ENCODE measurements at regions not wholly inside any gene's neighbourhood (a gene's known extent, or its start where the extent isn't known, plus 50 kb on each side); places are given as distances from the start of the nearest gene placed in this dataset.
"Not testable (repeated sequence)": the region's sequence is repeated elsewhere in the genome, so short reads cannot be mapped to it uniquely, and the experiment has no call there.

- H3K27me3 ChIP-seq (ENCODE audit: control insufficient read depth, insufficient read depth, low read length); H3K9me3 ChIP-seq (ENCODE audit: control insufficient read depth in 2 of 3, insufficient read depth in 1 of 3, low read length in 3 of 3); H3K36me3 ChIP-seq (ENCODE audit: control insufficient read depth in 2 of 3, insufficient read depth in 3 of 3, low read length in 3 of 3); H3K4me3 ChIP-seq (ENCODE audit: low read length in 3 of 3); H3K27ac ChIP-seq (ENCODE audit: low read depth in 2 of 2, low read length in 2 of 2); H3K4me1 ChIP-seq (ENCODE audit: control insufficient read depth in 2 of 3, insufficient read depth in 2 of 3, low read depth in 1 of 3, low read length in 3 of 3); H3K9ac ChIP-seq (ENCODE audit: low read length in 3 of 3); DNase-seq; FAIRE-seq; intact Hi-C loops (cut with DNase I): not testable (repeated sequence)
These were observed 135.1 kb upstream of the VOPP1 start for GRCh38 chr7:55707410-55707809.

GRCh38 chr7:55706451-55707195 is 134.3 kb upstream of the VOPP1 start:
- intact Hi-C loops (cut with DNase I); FAIRE-seq: not testable (repeated sequence)

GRCh38 chr7:55705728-55706450 is 133.6 kb upstream of the VOPP1 start:
- FAIRE-seq; DNase-seq; H3K9me3 ChIP-seq (ENCODE audit: control insufficient read depth in 2 of 3, insufficient read depth in 1 of 3, low read length in 3 of 3); H3K36me3 ChIP-seq (ENCODE audit: control insufficient read depth in 2 of 3, insufficient read depth in 3 of 3, low read length in 3 of 3); H3K4me1 ChIP-seq (ENCODE audit: control insufficient read depth in 2 of 3, insufficient read depth in 2 of 3, low read depth in 1 of 3, low read length in 3 of 3); intact Hi-C loops (cut with DNase I); H3K4me3 ChIP-seq (ENCODE audit: low read length in 3 of 3); H3K27me3 ChIP-seq (ENCODE audit: control insufficient read depth, insufficient read depth, low read length); H3K27ac ChIP-seq (ENCODE audit: low read depth in 2 of 2, low read length in 2 of 2); H3K9ac ChIP-seq (ENCODE audit: low read length in 3 of 3): not testable (repeated sequence)

More at GRCh38 chr7:55706451-55707195, 134.3 kb upstream of the VOPP1 start:
- not testable (repeated sequence) for H3K27ac ChIP-seq (ENCODE audit: low read depth in 2 of 2, low read length in 2 of 2); H3K9ac ChIP-seq (ENCODE audit: low read length in 3 of 3); H3K27me3 ChIP-seq (ENCODE audit: control insufficient read depth, insufficient read depth, low read length); H3K4me1 ChIP-seq (ENCODE audit: control insufficient read depth in 2 of 3, insufficient read depth in 2 of 3, low read depth in 1 of 3, low read length in 3 of 3); DNase-seq; H3K36me3 ChIP-seq (ENCODE audit: control insufficient read depth in 2 of 3, insufficient read depth in 3 of 3, low read length in 3 of 3); H3K4me3 ChIP-seq (ENCODE audit: low read length in 3 of 3); H3K9me3 ChIP-seq (ENCODE audit: control insufficient read depth in 2 of 3, insufficient read depth in 1 of 3, low read length in 3 of 3)

- intact Hi-C loops (cut with DNase I); H3K9me3 ChIP-seq (ENCODE audit: control insufficient read depth in 2 of 3, insufficient read depth in 1 of 3, low read length in 3 of 3); DNase-seq; H3K4me1 ChIP-seq (ENCODE audit: control insufficient read depth in 2 of 3, insufficient read depth in 2 of 3, low read depth in 1 of 3, low read length in 3 of 3); H3K9ac ChIP-seq (ENCODE audit: low read length in 3 of 3); FAIRE-seq; H3K4me3 ChIP-seq (ENCODE audit: low read length in 3 of 3); H3K27me3 ChIP-seq (ENCODE audit: control insufficient read depth, insufficient read depth, low read length); H3K36me3 ChIP-seq (ENCODE audit: control insufficient read depth in 2 of 3, insufficient read depth in 3 of 3, low read length in 3 of 3); H3K27ac ChIP-seq (ENCODE audit: low read depth in 2 of 2, low read length in 2 of 2): not testable (repeated sequence)
These were observed 130.5 kb upstream of the VOPP1 start for GRCh38 chr7:55702831-55703230.

- H3K27ac ChIP-seq (ENCODE audit: low read depth in 2 of 2, low read length in 2 of 2); H3K4me1 ChIP-seq (ENCODE audit: control insufficient read depth in 2 of 3, insufficient read depth in 2 of 3, low read depth in 1 of 3, low read length in 3 of 3); H3K36me3 ChIP-seq (ENCODE audit: control insufficient read depth in 2 of 3, insufficient read depth in 3 of 3, low read length in 3 of 3); H3K9me3 ChIP-seq (ENCODE audit: control insufficient read depth in 2 of 3, insufficient read depth in 1 of 3, low read length in 3 of 3); H3K9ac ChIP-seq (ENCODE audit: low read length in 3 of 3); H3K4me3 ChIP-seq (ENCODE audit: low read length in 3 of 3); DNase-seq; FAIRE-seq; intact Hi-C loops (cut with DNase I); H3K27me3 ChIP-seq (ENCODE audit: control insufficient read depth, insufficient read depth, low read length): not testable (repeated sequence)
These were observed 127.1 kb upstream of the VOPP1 start for GRCh38 chr7:55699450-55699842.

GRCh38 chr7:55698607-55699449 is 126.5 kb upstream of the VOPP1 start:
- H3K4me3 ChIP-seq (ENCODE audit: low read length in 3 of 3); H3K27ac ChIP-seq (ENCODE audit: low read depth in 2 of 2, low read length in 2 of 2); H3K36me3 ChIP-seq (ENCODE audit: control insufficient read depth in 2 of 3, insufficient read depth in 3 of 3, low read length in 3 of 3); H3K9me3 ChIP-seq (ENCODE audit: control insufficient read depth in 2 of 3, insufficient read depth in 1 of 3, low read length in 3 of 3); H3K4me1 ChIP-seq (ENCODE audit: control insufficient read depth in 2 of 3, insufficient read depth in 2 of 3, low read depth in 1 of 3, low read length in 3 of 3); FAIRE-seq; H3K9ac ChIP-seq (ENCODE audit: low read length in 3 of 3); intact Hi-C loops (cut with DNase I); H3K27me3 ChIP-seq (ENCODE audit: control insufficient read depth, insufficient read depth, low read length): not testable (repeated sequence)
- DNase-seq: peak in 3 of 5 donors; percentile 26 to 45 (median 35)

- H3K9ac ChIP-seq (ENCODE audit: low read length in 3 of 3); intact Hi-C loops (cut with DNase I); H3K36me3 ChIP-seq (ENCODE audit: control insufficient read depth in 2 of 3, insufficient read depth in 3 of 3, low read length in 3 of 3); FAIRE-seq; H3K27me3 ChIP-seq (ENCODE audit: control insufficient read depth, insufficient read depth, low read length); H3K27ac ChIP-seq (ENCODE audit: low read depth in 2 of 2, low read length in 2 of 2); H3K9me3 ChIP-seq (ENCODE audit: control insufficient read depth in 2 of 3, insufficient read depth in 1 of 3, low read length in 3 of 3); H3K4me1 ChIP-seq (ENCODE audit: control insufficient read depth in 2 of 3, insufficient read depth in 2 of 3, low read depth in 1 of 3, low read length in 3 of 3); H3K4me3 ChIP-seq (ENCODE audit: low read length in 3 of 3): not testable (repeated sequence)
- DNase-seq: peak in 3 of 5 donors; percentile 52 to 82 (median 66)
These were observed 123.8 kb upstream of the VOPP1 start for GRCh38 chr7:55695893-55696701.

All from kidney (tissue), 10 donors.